ENCODE measurements at regions not wholly inside any gene's neighbourhood (a gene's known extent, or its start where the extent isn't known, plus 50 kb on each side); places are given as distances from the start of the nearest gene placed in this dataset.

- Mint-ChIP-seq H3K4me1 (no peaks in the 10 kb centered on the region), H3K36me3 (no peaks in the 10 kb centered on the region), H3K27me3 (no peaks in the 10 kb centered on the region), H3K9me3 (peaks cover 9% of the 10 kb centered on the region), H3K4me3 (no peak overlapping the region), H3K27ac (no peak overlapping the region)
- no peak for ATAC-seq
Observed at GRCh38 chr2:14543284-14543683, 89.2 kb upstream of the LRATD1 start.

DNA sequence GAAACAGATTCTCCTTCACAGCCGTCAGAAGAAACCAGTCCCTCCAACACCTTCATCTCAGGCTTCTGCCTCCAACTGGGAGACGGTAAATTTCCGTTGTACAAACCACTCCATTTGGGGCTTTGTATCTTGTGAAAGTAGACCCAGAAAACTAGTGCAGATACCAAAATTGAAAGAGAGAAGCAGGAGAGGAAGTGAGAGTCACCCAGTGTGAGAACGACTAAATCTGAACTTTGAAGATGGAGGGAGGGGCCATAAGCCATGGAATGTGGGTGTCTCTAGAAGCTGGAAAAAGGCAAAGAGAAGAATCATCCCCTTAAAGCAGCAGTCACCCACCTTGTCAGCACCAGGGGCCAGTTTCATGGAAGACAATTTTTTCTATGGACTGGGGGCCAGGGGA lies 88.3 kb upstream of the LRATD1 start:
- H3K36me3 Mint-ChIP-seq, result no peaks in the 10 kb centered on the region
- H3K27ac Mint-ChIP-seq, result no peak overlapping the region
- no peaks in the 10 kb centered on the region for H3K27me3 Mint-ChIP-seq
- no peak overlapping the region for H3K4me3 Mint-ChIP-seq
- no peaks in the 10 kb centered on the region for H3K4me1 Mint-ChIP-seq
- peaks cover 9% of the 10 kb centered on the region for H3K9me3 Mint-ChIP-seq
- no peak for ATAC-seq

- Mint-ChIP-seq H3K4me1 (no peaks in the 10 kb centered on the region), H3K36me3 (no peaks in the 10 kb centered on the region), H3K9me3 (peaks cover 6% of the 10 kb centered on the region), H3K4me3 (no peak overlapping the region), H3K27me3 (no peaks in the 10 kb centered on the region), H3K27ac (no peak overlapping the region)
- no peak for ATAC-seq
Observed at GRCh38 chr2:14547830-14548229, 84.7 kb upstream of the LRATD1 start.

DNA sequence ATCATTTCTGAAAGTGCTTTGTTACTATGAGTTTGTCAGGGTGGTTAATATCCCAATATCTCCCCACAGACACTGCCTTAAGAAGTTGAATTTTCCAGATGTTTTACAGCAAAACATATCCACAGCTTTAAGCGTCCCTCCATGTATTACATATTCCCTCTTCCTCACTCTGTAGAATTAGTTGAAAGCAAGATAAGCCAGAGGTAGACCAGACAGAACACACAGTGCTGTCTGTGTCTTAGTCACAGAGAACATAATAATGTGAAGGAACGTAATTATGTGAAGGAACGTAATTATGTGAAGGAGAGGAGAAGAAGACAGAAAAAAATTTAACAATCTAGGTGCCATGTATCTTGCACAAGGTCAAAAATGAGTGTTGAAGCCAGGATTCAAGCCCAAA lies 81.9 kb upstream of the LRATD1 start:
- H3K9me3 Mint-ChIP-seq, result no peaks in the 10 kb centered on the region
- H3K27ac Mint-ChIP-seq, result no peak overlapping the region
- no peaks in the 10 kb centered on the region for H3K4me1 Mint-ChIP-seq
- H3K4me3 Mint-ChIP-seq, result no peak overlapping the region
- ATAC-seq, result no peak
- no peaks in the 10 kb centered on the region for H3K36me3 Mint-ChIP-seq
- no peaks in the 10 kb centered on the region for H3K27me3 Mint-ChIP-seq

DNA sequence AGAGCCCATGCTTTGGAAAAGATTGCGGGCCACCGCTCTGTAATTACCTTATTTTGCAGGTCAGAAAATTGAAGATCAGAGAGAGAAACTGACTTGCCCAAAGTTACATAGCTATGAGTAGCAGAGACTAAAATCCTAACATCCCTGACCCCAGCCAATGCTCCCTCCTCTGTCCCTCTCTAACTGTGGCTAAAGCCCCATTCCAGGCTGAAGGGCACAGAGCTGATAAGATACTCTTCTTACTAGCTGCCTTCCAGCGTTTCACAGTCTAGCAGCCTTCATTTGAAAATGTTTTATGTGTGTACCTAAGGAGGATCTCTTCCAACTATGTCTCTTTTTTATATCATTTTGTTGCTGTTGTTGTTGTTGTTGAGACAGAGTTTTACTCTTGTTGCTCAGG lies 81.4 kb upstream of the LRATD1 start:
- no peaks in the 10 kb centered on the region for H3K4me1 Mint-ChIP-seq
- no peaks in the 10 kb centered on the region for H3K27me3 Mint-ChIP-seq
- no peak overlapping the region for H3K4me3 Mint-ChIP-seq

DNA sequence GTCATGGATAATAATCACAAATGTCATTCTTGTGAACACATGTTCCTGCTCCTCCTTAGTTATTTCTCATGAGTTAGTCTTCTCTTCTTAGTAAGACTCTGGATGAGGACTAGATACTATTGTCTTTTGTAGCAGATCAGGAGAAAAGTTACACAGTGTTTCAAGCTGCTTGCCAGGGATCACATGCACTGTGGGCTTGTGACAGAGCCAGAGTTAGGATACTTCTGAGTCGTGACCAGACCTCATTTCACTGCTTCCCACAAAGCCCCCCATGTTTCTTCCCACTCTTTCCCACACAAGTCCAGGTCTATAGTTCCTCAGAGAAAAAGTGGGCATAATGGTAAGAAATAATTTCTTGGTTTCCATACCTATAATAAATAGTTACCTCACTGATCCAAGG lies 80.2 kb upstream of the LRATD1 start:
- no peak for ATAC-seq
- Mint-ChIP-seq H3K9me3 (no peaks in the 10 kb centered on the region), H3K4me3 (no peak overlapping the region), H3K36me3 (no peaks in the 10 kb centered on the region), H3K27ac (no peak overlapping the region), H3K27me3 (no peaks in the 10 kb centered on the region), H3K4me1 (no peaks in the 10 kb centered on the region)

More for the DNA sequence above, 81.4 kb upstream of the LRATD1 start:
- H3K9me3 Mint-ChIP-seq, result no peaks in the 10 kb centered on the region
- H3K27ac Mint-ChIP-seq, result no peak overlapping the region
- ATAC-seq, result no peak
- H3K36me3 Mint-ChIP-seq, result no peaks in the 10 kb centered on the region

- Mint-ChIP-seq H3K27ac (no peak overlapping the region), H3K4me3 (no peak overlapping the region), H3K9me3 (no peaks in the 10 kb centered on the region), H3K36me3 (no peaks in the 10 kb centered on the region), H3K27me3 (no peaks in the 10 kb centered on the region), H3K4me1 (no peaks in the 10 kb centered on the region)
- no peak for ATAC-seq
Observed at GRCh38 chr2:14552818-14553217, 79.7 kb upstream of the LRATD1 start.

DNA sequence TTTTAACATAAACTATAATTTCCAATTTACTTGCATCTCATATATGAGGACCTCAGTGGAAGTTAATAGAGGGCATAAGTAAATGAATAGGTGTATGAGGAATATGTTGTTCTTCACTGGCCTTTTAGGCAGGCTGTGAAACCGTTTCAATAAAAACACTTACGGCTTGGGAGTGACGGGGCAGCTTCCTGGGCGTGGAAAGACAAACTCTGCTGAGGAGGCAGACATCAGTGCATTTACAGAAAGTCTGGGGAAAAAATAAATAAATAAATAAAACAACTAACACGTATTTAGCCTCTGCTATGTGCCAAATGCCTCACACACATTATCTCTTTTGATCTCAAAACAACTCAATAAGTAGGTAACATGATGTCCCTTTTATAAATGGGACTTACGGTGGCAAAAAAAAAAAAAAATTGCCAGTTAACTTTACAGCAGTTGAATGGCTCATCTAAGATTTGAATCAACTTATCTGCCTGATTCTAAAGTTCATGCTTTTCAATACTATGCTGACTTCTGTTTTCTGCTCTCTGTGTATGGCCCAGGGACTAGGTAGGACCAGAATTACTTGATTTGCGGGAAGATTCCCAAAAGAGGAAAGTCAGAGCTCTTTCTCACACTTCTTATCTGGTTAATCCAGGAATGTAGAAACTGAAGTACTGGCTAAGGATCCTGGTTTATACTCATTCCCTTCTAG lies 77.5 kb upstream of the LRATD1 start:
- Mint-ChIP-seq H3K4me1 (no peaks in the 10 kb centered on the region), H3K4me3 (no peak overlapping the region), H3K27ac (no peak overlapping the region), H3K9me3 (no peaks in the 10 kb centered on the region), H3K36me3 (no peaks in the 10 kb centered on the region), H3K27me3 (no peaks in the 10 kb centered on the region)
- ATAC-seq, result no peak

DNA sequence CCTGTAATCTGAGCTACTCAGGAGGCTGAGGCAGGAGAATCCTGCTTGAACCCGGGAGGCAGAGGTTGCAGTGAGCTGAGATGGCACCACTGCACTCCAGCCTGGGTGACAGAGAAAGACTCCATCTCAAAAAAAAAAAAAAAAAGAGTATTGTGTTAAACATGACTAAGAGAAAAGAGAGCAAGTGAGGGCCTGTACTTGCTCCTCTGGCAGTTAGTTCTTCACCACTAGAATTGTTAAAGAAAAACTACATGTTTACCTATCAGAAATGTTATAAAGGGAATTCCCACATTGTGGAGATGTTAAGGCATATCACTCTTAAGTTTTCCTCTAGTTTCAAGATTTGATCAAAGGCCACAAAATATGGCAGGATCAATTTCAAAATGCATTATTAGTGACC lies 75.4 kb upstream of the LRATD1 start:
- Mint-ChIP-seq H3K27me3 (no peaks in the 10 kb centered on the region), H3K4me1 (no peaks in the 10 kb centered on the region), H3K4me3 (no peak overlapping the region), H3K36me3 (no peaks in the 10 kb centered on the region), H3K9me3 (no peaks in the 10 kb centered on the region), H3K27ac (no peak overlapping the region)
- ATAC-seq, result no peak

GRCh38 chr2:14557916-14558315 lies 74.6 kb upstream of the LRATD1 start:
- no peak overlapping the region for H3K27ac Mint-ChIP-seq
- no peaks in the 10 kb centered on the region for H3K4me1 Mint-ChIP-seq
- no peak overlapping the region for H3K4me3 Mint-ChIP-seq
- H3K27me3 Mint-ChIP-seq, result no peaks in the 10 kb centered on the region
- H3K9me3 Mint-ChIP-seq, result no peaks in the 10 kb centered on the region
- no peaks in the 10 kb centered on the region for H3K36me3 Mint-ChIP-seq
- no peak for ATAC-seq

DNA sequence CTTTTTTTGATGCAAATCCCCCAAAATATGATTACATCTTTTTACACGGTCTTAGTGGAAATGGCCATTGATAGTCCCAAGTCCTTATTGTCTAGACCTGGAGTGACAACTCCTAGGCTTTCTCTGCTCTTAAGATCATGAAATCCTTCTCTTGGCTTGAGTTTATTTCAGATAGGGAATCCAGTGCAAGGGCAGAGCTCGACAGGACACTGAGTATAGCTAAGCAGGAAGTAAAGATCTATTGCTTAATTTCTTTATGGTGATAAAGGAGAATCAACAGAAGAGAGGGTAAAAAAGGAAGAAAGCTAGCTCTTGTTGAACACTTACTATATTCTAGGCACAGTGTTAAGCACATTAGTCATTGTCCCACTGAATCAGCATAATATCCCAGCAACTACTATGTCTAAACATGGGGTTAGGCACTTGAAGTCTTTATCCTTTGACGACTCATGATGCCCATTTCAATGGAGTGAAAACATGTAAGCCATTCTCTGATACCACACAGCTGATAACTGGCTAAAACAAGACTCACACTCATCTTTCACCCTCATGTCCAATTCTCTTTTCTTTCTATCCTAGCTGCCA lies 74.1 kb upstream of the LRATD1 start:
- Mint-ChIP-seq H3K27me3 (no peaks in the 10 kb centered on the region), H3K9me3 (no peaks in the 10 kb centered on the region), H3K36me3 (no peaks in the 10 kb centered on the region), H3K27ac (no peak overlapping the region), H3K4me1 (no peaks in the 10 kb centered on the region), H3K4me3 (no peak overlapping the region)
- no peak for ATAC-seq

GRCh38 chr2:14560716-14561115 lies 71.8 kb upstream of the LRATD1 start:
- no peak for ATAC-seq
- no peaks in the 10 kb centered on the region for H3K27me3 Mint-ChIP-seq
- H3K4me1 Mint-ChIP-seq, result no peaks in the 10 kb centered on the region
- no peaks in the 10 kb centered on the region for H3K9me3 Mint-ChIP-seq
- no peaks in the 10 kb centered on the region for H3K36me3 Mint-ChIP-seq
- no peak overlapping the region for H3K4me3 Mint-ChIP-seq
- no peak overlapping the region for H3K27ac Mint-ChIP-seq

- Mint-ChIP-seq H3K27ac (no peak overlapping the region), H3K4me3 (no peak overlapping the region), H3K4me1 (no peaks in the 10 kb centered on the region), H3K36me3 (no peaks in the 10 kb centered on the region), H3K9me3 (peaks cover 3% of the 10 kb centered on the region), H3K27me3 (no peaks in the 10 kb centered on the region)
- ATAC-seq, result no peak
Observed at GRCh38 chr2:14563324-14563723, 69.2 kb upstream of the LRATD1 start.

DNA sequence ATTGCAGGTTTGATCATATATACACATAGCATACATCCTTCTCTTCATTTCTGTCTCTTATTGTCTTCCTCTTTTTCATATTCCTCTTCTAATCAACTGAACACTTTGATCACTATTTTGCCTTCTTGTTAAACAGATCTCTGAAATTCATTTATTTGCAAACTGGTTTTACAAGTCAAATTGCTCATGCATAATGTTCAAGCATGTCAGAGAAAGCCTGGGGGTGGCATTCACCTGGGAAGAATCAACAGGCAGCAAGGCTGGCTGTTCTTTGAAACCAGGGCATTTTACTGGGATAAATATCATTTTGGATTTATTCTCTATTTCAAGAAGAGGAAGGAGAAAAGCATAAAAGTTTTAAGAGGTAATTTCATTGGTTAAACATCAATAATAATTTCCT lies 66.9 kb upstream of the LRATD1 start:
- Mint-ChIP-seq H3K4me3 (no peak overlapping the region), H3K27ac (no peak overlapping the region), H3K36me3 (no peaks in the 10 kb centered on the region), H3K9me3 (peaks cover 3% of the 10 kb centered on the region), H3K27me3 (no peaks in the 10 kb centered on the region), H3K4me1 (no peaks in the 10 kb centered on the region)
- ATAC-seq, result no peak

DNA sequence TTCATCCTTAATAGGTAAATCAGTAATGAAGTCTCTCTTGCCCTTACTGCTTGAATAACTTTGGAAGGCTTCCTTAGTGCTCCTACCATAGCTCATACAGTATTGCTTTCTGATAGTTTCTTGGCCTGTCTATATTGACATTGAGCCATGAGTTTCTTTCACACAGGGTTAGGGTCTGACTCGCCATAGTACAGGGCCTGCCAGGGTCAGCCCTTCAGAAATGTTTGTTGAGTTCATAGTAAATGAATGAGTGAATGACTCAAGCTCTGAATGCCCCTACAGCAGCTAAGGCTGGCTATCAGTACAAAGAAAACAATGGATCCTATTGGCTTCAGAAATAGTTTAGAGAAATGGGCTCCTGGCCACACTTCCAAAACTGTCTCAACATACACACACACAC lies 65.0 kb upstream of the LRATD1 start:
- Mint-ChIP-seq H3K27ac (no peak overlapping the region), H3K27me3 (no peaks in the 10 kb centered on the region), H3K36me3 (no peaks in the 10 kb centered on the region), H3K9me3 (peaks cover 3% of the 10 kb centered on the region), H3K4me3 (no peak overlapping the region), H3K4me1 (no peaks in the 10 kb centered on the region)
- ATAC-seq, result no peak

DNA sequence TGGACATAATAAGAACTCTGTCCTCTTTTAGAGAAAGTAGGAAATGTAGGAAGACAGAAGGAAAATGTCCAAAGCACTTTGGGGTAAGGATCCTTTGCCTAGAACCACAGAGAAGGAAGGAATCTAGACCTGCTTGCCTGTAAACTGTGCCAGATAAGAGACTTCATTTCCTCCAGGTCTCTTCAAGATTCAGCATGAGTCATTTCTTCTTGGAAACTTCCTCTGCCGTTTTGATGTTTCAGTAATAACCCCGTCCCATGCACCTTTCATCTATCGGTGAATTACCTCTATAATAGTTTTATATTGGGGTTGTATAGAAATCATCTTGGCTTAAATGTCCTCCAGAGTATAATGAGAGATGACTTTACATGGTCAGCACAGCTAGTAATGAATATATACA lies 63.2 kb upstream of the LRATD1 start:
- Mint-ChIP-seq H3K4me3 (no peak overlapping the region), H3K9me3 (peaks cover 3% of the 10 kb centered on the region), H3K4me1 (no peaks in the 10 kb centered on the region), H3K36me3 (no peaks in the 10 kb centered on the region), H3K27ac (no peak overlapping the region), H3K27me3 (no peaks in the 10 kb centered on the region)
- no peak for ATAC-seq

Data from stimulated activated memory B cell treated with anti-CD40 and anti-IgM and Interleukin-4, amounts not matched to agents 10 μg/mL and 1 μg/mL and 100 μg/mL, for 72 hours (primary cell).